Lower leg skin (tissue), 4 donors: ENCODE measurements at regions not wholly inside any gene's neighbourhood (a gene's known extent, or its start where the extent isn't known, plus 50 kb on each side); places are given as distances from the start of the nearest gene placed in this dataset.

Source experiments
- DNase-seq, 2 donors: peaks; one replicate each; pipeline ENCODE4 v3.0.0-alpha.2; 2019; ENCODE audit warnings: low spot score in 2 of 2
- H3K4me3 ChIP-seq: fragments of 200-600 bp; sonication (generic); 2 replicates; pipeline ENCODE4 v1.5.1; 2017; ENCODE audit warnings: mild to moderate bottlenecking, low read depth; ENCODE audit not compliant: poor library complexity, severe bottlenecking
- POLR2A ChIP-seq, 2 donors: fragments of 450-650 bp; IDR thresholded peaks; one replicate each; pipeline ENCODE4 v1.6.1; 2016 to 2017; ENCODE audit warnings: antibody characterized with exemption in 2 of 2, mild to moderate bottlenecking in 1 of 2, moderate library complexity in 1 of 2
- WGBS, 2 donors: methylation state at CpG; one replicate each; pipeline ENCODE4 v1.1.5; 2018; 5-methylcytosine and 5-hydroxymethylcytosine counted together
- intact Hi-C: fragments of 100-400 bp; cut with DNase I; formaldehyde crosslinking; loops from one replicate; pipeline ENCODE4 v1.15.0; 2023; ENCODE audit warnings: low total_unique reads
- TF ChIP-seq, protein P1 (sequence below), 3 donors: fragments of 450-650 bp; IDR thresholded peaks; one replicate each; pipeline ENCODE4 v1.5.1; 2016; ENCODE audit warnings: antibody characterized with exemption in 3 of 3, mild to moderate bottlenecking in 3 of 3, moderate library complexity in 2 of 3

DNA sequence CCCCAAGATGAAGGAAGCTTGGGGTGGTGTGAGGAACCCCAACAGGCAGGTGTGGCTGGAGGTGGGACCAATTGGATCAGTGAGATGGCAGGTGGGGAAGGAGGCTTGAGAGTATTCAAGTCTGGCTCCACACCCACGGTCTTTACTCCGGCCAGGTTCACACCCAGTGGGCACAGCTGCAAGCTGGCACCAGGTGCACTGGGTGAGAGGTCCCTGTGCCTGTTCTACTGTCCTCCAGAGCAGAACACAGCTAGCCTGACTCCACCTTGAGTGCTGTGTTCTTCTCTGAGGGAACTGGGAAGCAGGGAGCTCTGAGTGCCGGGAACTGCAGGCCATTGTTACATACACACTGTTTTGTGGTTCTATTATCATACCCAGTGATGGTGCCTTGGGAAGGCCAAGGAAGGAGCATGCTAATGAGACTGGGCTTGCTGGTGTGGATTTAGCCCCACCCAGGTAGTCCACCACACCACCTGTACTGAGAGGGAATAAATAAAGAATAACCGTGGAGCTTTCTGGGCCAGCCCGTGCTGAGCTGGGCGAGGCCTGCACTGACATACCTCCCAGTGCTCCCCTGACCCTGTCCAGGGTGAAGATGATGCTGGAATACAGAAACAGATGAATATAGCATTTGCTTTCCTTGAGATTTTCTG, 93.4 kb downstream of the ABHD5 start:
- no peak overlapping the region for H3K4me3 ChIP-seq
- TF ChIP-seq, protein P1, sequence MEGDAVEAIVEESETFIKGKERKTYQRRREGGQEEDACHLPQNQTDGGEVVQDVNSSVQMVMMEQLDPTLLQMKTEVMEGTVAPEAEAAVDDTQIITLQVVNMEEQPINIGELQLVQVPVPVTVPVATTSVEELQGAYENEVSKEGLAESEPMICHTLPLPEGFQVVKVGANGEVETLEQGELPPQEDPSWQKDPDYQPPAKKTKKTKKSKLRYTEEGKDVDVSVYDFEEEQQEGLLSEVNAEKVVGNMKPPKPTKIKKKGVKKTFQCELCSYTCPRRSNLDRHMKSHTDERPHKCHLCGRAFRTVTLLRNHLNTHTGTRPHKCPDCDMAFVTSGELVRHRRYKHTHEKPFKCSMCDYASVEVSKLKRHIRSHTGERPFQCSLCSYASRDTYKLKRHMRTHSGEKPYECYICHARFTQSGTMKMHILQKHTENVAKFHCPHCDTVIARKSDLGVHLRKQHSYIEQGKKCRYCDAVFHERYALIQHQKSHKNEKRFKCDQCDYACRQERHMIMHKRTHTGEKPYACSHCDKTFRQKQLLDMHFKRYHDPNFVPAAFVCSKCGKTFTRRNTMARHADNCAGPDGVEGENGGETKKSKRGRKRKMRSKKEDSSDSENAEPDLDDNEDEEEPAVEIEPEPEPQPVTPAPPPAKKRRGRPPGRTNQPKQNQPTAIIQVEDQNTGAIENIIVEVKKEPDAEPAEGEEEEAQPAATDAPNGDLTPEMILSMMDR (IDR thresholded peaks at IDR 0.05): no peak
- TF ChIP-seq POLR2A (IDR thresholded peaks at IDR 0.05): no peak
- DNase-seq: peak in 1 of 2 donors; percentile 68
- WGBS, 2 donors: 82 to 96% methylated on average over 6 of the region's 6 CpGs
- intact Hi-C loops: no loop called here

- peak in 1 of 2 donors; percentile 76 for DNase-seq
- WGBS, 2 donors: 74 to 84% methylated on average over 4 of the region's 4 CpGs
- intact Hi-C loops: no loop called here
- no peak overlapping the region for H3K4me3 ChIP-seq
- TF ChIP-seq, protein P1 (IDR thresholded peaks at IDR 0.05): no peak
- no peak for TF ChIP-seq POLR2A (IDR thresholded peaks at IDR 0.05)
Observed at GRCh38 chr3:43784640-43785011, 93.9 kb downstream of the ABHD5 start.

DNA sequence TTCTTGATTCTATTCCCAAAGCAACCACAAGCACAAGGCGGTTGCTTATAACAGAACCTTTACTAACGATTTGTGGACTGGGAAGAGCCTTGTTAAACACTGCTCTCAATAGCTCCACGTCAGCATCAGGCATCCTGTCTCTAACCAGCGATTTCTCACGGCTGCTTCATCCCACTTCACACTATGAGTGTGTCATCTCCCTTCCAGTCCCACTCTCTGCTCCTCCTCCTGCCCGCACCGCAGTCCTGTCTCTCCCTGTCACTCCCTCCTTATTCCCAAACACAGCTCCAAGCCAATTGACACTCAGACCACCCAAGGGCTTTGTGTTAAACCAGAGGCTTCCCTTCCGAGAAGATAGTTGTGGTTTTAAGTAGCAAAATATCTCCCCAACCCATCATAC, 94.8 kb downstream of the ABHD5 start:
- TF ChIP-seq, protein P1 (IDR thresholded peaks at IDR 0.05): no peak
- no peak for TF ChIP-seq POLR2A (IDR thresholded peaks at IDR 0.05)
- 60 to 64% methylated on average over 8 of the region's 8 CpGs for WGBS, 2 donors
- H3K4me3 ChIP-seq: no peak overlapping the region
- DNase-seq: no peak
- intact Hi-C loops: no loop called here

DNA sequence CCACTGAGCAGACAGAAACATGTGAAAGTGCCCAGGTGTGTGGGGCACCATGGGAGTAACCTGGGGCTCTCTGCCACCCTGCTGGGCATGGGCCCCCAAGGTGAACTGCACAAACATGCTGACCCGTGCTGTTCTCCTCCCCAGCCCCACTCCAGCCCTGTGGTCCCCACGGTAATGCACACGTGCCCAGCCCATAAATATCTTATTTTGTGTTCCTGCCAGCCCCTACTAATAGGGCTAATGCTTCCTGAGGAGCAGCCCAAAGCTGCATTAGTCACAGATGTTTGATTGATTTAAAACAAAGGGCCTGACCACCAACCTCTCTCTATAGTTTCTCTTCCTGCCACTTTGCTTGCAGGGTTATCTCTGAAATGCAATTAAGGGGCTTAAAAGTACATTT, 95.4 kb downstream of the ABHD5 start:
- intact Hi-C loops: no loop called here
- WGBS, 2 donors: 9 to 24% methylated on average over 3 of the region's 3 CpGs

GRCh38 chr3:43786526-43787305, 96.0 kb downstream of the ABHD5 start:
- H3K4me3 ChIP-seq: no peak overlapping the region
- DNase-seq: peak in 1 of 2 donors; percentile 73
- TF ChIP-seq POLR2A (IDR thresholded peaks at IDR 0.05): no peak
- intact Hi-C loops: no loop called here
- WGBS, 2 donors: 75 to 84% methylated on average over 9 of the region's 9 CpGs

More for the DNA sequence above, 95.4 kb downstream of the ABHD5 start:
- H3K4me3 ChIP-seq: no peak overlapping the region
- TF ChIP-seq, protein P1 (IDR thresholded peaks at IDR 0.05): no peak
- no peak for TF ChIP-seq POLR2A (IDR thresholded peaks at IDR 0.05)
- DNase-seq: no peak

GRCh38 chr3:43787330-43787729, 96.6 kb downstream of the ABHD5 start:
- WGBS, 2 donors: 89 to 91% methylated on average over 3 of the region's 3 CpGs
- TF ChIP-seq POLR2A (IDR thresholded peaks at IDR 0.05): no peak
- TF ChIP-seq, protein P1 (IDR thresholded peaks at IDR 0.05): no peak
- intact Hi-C loops: no loop called here
- H3K4me3 ChIP-seq: no peak overlapping the region
- DNase-seq: peak in 1 of 2 donors; percentile 40
